Mammary epithelial cell (primary cell): ENCODE measurements at regions not wholly inside any gene's neighbourhood (a gene's known extent, or its start where the extent isn't known, plus 50 kb on each side); places are given as distances from the start of the nearest gene placed in this dataset.

Experiments
- CTCF ChIP-seq, 2 donors: IDR thresholded peaks in 1 of 2; conservative IDR thresholded peaks in 1 of 2; 2 replicates each; pipeline ENCODE4 v1.5.1; 2011 to 2012; ENCODE audit warnings: inconsistent platforms in 2 of 2, low read length in 2 of 2, mild to moderate bottlenecking in 2 of 2, control low read depth in 1 of 2, low read depth in 1 of 2; ENCODE audit not compliant: insufficient read depth in 1 of 2; ENCODE audit errors: extremely low read depth in 1 of 2
- EZH2 ChIP-seq: IDR thresholded peaks from 2 replicates; pipeline ENCODE4 v1.6.1; 2012; ENCODE audit warnings: low read length, inconsistent platforms, borderline replicate concordance

GRCh38 chr6:97399208-97399607 is 116.2 kb upstream of the MMS22L start:
- no peak for TF ChIP-seq CTCF (conservative IDR thresholded peaks at IDR 0.05 in 1 of 2, IDR thresholded peaks at IDR 0.05 in 1 of 2; ENCODE audit: extremely low read depth in 1 of 2, insufficient read depth in 1 of 2, low read depth in 1 of 2, low read length in 2 of 2)
- TF ChIP-seq EZH2 = no peak
